GM21367 (cell line): ENCODE measurements at regions not wholly inside any gene's neighbourhood (a gene's known extent, or its start where the extent isn't known, plus 50 kb on each side); places are given as distances from the start of the nearest gene placed in this dataset.

ENCODE experiments used
- ATAC-seq: cut with Tn5 transposase; IDR thresholded peaks from one replicate; pipeline ENCODE4 v1.9.1; 2021; ENCODE audit not compliant: unreplicated experiment

DNA sequence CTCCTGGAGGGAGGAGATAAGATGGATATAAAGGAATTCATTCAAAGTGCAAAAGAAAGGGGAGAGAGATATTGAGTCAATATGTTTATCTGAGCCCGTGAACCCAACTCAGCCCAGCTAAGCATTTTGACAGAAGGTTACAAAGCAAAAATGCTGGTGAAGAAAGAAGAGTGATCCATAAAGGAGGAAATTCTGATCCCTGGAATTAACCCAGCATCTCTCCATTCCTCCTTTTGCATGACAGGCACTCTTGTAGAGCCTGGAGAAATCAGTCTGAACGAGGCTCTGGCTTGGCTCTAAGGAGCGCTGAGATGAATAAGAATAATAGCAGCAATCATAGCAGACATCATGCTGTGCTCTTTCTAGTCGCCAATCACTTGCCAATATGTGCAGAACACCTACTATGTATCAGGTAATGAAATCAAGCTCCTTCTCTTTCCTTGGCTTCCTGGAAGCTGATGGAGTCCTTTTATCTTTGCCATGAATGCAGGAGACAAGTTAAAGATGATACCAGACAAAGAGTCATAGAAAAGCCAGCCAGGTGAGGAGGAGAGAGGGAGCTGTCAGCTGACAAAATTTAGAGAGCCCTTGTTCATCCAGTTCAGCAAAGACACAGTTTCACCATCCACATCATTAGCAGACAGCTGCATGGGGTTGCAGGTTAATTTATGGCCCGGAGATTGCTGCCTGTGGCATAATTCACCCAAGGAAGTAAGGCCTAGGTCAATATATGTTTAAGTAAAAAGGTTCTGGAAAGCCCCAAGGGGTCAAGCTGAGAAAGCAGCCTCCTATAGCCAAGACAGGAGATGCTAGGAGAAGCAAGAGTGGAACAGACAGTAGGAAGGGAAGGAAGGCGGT is 476.5 kb upstream of the TBX3 start:
- no peak for ATAC-seq

DNA sequence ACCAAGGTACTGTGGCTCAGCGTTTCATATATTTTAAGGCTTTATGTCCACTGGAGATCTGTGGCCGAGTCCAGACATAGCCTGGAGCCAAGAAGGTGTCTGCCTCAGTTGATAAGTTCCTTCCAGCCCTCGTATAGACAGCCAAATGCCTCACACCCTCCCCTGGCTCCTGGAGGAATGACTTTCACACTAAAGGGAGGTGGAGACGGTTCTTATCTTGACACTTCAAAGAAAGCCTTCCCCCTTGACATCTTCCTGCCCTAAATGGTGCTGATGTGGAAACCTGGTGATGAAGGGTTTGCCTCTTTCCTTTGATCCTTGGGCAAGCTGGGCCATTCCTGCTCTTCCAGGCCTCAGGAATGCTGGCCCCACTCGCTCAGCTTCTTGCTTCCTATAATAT is 474.8 kb upstream of the TBX3 start:
- ATAC-seq: no peak

DNA sequence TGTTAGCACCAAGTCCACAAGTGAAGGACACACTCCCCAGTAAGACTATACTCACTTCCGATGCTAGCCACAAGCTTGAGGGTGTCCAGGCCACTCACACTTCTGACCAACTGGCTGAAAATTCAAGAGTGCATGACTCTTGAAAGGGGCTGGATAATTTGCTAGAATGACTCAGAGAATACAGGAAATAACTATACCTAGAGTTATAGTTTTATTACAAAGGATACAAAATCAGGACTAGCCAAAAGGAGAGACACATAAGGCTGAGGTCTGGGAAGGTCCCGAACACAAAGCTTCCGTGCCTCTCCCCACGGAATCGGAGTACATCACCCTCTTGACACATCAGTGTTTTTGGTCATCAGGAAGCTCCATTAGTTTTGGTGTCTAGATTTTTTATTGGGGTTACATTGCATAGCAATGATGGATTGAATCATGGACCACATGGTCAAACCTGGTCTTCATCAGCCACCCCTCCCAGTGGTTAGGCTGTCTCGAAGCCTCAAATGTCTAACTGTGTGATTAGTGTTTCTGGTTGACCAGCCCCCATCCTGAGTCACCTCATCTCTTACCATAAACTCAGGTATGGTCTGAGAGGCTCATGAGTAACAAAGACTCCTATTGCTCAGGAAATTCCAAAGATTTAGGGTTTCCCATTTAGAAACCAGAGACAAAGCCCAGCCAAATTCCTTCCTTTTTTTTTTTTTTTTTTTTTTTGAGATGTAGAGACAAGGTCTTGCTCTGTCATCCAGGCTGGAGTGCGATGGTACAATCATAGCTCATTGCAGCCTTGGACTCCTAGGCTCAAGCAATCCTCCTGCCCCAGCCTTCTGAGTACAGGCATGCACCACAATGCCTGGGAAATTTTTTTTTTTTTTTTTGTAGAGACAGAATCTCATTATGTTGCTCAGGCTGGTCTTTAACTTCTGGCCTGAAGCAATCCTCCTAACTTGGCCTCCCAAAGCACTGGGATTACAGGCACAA is 472.0 kb upstream of the TBX3 start:
- no peak for ATAC-seq

DNA sequence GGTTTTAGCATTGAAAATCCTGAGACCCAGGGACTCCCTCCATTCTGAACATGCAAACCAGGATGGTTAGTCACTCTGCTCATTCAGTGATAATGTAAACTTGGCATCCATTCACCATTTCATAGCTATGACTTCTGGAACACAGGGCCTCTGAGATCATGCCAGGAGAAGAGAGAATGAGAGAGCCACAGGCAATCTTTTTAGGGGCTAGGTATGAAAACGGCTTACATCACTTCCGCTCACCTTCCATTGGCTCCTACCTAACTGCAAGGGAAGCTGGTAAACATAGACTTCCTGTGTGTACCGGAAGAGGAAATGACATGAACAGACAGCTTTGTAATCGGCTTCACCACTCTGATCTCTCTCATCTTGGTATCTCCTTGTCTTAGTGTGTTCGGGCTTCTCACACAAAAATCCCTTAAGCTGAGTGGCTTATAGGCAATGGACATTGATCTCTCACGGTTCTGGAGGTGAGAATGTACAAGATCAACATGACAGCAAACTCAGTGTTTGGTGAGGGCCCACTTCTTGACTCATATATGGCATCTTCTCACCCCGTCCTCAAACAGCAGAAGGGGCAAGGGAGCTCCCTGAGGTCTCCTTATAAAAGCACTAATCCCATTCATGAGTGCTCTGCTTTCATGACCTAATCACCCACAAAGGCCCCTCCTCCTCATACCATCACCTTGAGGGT is 465.9 kb upstream of the TBX3 start:
- ATAC-seq: no peak

DNA sequence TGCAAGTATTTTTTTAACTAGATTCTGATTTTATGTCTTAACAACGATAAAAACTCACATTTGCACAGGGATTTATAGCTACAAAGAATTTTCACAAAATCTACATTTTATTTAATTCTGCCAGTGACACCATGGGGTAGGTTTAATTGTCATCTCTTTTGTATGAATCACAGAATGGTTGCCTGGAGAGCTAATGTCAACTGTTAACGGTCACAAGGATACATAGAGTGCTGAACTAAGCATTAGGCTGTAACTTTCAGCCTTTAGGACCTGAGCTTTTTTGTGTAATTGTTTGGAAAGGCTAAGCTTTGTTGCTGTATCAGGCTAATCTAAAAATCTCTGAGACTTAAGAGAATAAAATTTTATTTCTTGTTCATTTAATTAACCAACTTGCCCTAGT is 465.3 kb upstream of the TBX3 start:
- no peak for ATAC-seq

DNA sequence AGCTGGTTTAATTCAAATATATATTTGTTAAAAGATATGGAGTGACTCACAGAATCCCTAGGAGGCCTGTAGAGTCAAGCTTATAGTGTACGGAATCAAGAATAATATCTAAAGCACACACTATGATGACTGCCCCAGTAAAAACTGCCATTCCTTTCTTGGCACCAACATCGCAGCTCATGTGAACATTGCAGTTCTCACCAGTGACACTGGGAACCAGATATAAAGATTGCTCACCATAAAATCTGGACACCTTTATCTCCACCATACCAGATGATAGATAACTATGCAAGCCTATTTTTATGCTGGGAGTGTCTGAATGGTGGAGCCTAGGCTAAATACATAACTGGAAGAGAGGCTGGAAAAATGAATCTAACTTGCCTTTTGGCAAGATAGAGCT is 463.9 kb upstream of the TBX3 start:
- no peak for ATAC-seq

DNA sequence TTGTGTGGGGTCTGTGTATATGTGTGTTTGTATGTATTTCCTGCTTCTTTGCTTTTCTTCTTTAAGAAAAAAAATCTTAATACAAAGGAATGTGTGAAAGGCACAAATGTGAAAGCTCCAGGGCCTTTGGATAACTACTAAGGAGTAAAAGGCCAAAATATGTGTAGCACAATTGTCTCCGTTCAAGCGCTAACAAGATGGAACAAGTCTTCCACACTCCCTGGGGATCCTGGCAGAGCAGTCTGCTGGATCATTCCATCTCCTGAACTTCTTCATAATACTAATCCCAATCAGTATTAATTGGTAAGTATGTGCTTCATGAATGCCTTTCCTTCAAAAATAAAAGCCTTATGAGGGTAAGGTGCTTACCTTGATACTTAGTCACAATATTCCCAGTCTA is 462.5 kb upstream of the TBX3 start:
- no peak for ATAC-seq

DNA sequence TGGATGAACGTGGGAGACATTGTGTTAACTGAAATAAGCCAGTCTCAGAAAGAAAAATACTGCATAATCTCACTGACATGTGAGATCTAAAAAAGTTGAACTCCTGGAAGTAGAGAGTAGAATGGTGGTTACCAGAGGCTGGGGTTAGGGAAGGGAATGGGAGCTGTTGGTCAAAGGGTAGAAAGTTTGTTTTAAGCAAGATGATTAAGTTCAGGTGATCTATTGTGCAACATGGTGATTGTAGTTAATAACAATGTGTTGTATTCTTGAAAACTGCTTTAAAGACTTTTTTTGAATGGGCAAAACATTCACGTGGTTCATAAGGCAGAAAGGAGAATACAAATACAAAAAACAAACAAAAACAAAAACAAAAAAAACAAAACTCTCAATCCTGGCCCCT is 460.4 kb upstream of the TBX3 start:
- ATAC-seq: no peak

DNA sequence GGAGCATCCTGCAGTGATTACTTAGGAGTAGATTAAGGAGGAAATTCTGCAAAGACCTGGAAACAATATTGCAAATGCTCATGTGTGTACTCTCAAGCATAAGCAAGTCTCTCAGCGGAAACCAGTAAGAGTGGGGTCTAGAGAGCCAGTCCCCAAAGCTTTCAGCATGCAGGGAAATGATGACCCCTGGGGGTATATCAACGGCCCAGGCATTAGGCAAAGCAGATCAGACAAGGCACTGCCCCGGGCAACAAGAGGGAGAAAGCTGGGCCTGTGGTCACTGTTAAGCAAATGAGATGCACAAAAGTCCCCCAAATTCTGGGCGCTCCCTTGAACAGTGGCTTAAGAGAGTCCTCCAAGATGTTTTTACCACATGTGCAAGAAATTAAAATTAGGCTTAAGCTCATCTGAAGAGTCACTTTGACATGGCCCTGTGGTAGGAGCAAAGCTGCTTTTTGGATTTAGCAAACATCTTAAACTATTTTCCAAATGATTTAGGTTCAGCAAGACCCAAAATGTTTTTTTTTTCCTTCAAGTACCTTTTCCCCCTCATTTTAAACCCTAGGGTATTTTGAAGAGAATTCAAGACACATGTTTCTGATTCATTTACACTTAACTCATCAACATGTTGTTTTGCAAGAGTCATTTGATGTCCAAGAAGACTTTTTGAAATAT is 457.1 kb upstream of the TBX3 start:
- no peak for ATAC-seq

DNA sequence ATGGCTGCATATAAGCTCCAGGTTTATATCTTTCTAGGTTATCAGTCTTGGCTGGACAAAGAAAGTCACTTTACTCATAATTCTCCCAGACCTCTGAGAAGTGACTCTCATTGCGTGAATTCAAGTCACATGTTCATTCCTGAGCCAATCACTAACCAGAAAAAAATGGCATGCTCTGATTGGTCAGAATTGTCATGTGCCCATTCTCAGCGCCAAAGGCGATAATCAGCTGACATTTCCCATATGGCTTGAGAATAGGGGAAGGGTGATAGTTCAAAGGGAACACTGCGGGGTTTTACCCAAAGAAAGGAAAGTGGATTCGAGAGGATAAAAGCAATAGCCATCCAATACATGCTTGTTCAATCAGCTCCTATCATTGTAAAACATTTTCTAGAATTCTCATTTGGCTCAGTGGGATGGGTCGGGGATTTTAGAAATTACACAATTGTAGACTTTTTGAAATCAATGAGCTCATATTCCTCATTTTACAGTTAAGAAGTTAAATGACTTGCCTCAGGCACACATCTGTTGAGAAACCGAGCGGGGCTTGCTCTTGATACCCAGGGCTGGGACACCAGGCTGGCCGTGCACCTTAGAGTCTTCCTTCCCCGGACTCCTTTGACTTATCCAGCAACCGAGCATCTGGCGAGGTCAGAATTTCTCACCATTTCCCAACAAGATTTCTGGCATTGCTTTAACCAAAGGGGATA is 454.0 kb upstream of the TBX3 start:
- no peak for ATAC-seq

DNA sequence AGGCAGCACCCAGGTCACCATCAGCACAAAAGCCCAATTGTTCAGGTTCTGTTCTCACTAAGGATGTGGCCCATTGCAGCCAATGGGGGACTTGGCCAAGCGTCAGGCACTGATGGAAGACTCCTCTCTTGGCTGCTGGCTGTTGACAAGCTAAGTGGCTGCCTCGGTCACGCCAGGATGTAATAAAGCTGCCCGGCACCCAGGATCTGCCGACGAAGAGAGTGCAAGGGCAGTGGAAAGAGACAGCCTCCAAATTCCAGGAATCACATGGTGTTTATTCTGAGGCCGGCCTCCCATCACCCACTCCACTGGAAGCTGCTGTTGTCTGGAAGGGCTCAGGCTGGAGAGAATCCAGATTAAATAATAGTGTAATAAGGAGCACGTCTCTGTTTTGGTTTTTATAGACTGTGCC is 451.8 kb upstream of the TBX3 start:
- ATAC-seq: no peak

DNA sequence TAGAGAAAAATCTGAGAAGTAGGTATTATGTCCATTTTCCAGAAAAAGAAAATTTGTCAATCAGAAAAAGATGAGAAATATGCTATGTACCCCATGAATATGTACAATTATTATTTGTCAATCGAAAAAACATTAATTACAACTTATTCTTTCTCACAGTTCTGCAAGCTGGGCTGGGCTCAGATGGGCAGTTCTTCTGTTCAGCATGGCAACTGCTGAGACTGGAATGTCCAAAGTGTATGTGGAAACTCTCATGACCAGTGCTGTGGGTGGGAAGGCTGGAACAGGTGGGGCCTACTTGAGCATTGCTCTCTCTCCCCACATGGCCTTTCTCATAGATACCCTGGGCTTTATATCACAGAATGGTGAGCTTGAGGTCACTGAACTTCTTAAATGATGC is 450.3 kb upstream of the TBX3 start:
- no peak for ATAC-seq

DNA sequence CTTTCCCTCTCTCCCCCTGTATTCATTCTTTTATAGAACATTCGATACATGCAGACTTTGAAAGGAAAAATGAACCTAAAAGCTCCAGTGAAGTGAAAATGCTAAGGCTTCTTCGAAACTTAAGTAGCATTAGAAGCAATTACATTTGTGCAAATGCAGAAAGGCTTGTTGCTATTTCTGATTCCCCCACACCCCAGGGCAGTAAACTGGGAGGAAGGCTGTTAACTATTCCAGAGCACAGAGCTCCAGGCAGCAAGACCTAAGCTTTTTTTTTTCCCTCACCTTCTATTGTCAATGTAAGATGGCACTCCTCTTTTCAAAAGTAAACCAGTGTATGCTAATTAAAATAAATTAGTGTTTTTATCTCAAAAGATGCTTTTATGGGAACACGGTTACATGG is 448.9 kb upstream of the TBX3 start:
- ATAC-seq: no peak

DNA sequence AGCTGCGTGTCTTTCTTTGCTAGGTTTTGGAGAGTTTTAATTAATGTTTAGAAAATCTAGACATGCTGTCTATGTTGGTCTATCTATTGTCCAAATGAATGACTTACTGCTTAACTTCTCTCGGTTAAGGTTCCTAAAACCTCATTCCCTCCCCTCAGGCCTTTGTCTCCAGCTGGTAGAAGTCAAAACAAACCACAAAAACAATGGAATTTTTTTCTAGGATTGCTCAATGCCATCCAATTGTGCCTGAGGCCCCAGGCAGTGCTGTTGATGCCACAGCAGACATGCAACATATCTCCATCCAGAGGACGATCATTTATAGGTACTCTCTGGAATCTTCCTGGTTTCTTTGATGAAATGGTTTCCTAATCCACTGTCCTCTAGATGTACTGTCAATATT is 448.2 kb upstream of the TBX3 start:
- ATAC-seq: no peak

DNA sequence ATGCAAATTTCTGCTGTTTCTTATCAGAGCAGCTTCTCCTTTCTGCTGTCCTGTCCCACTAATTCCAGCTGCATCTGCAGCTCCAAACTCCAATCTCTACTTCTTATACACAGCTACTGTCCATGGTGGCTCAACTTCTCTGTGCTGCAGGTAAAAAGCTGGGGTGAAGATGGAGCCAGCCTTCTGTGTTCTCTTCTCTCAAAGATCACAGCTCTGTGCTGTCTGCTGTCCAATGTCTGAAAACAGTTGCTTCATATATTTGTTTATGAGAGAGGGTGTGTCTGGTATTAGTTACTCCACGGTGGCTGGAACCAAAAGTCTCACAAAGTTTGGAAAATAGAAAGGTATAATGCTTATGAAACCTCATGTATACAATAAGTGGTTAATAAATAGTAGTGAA is 445.8 kb upstream of the TBX3 start:
- no peak for ATAC-seq

DNA sequence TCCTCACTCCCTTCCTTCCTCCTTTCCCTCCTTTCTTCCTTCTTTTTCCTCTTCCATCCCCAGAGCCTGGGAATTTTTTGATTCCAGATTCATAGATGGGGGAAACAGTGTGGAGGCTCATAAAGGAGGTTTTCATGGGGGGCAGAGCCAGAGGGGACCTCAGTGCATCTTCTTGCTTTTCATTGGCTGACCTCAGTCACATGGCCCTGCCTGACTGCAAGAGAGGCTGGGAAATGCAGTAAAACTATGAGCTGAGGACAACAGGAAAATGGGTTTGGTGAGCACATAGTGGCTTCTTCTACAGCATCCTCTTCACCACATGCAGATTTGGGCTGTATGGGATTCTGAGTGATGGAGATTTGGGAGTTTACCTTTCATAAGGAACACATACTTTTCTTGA is 437.1 kb upstream of the TBX3 start:
- ATAC-seq: no peak

DNA sequence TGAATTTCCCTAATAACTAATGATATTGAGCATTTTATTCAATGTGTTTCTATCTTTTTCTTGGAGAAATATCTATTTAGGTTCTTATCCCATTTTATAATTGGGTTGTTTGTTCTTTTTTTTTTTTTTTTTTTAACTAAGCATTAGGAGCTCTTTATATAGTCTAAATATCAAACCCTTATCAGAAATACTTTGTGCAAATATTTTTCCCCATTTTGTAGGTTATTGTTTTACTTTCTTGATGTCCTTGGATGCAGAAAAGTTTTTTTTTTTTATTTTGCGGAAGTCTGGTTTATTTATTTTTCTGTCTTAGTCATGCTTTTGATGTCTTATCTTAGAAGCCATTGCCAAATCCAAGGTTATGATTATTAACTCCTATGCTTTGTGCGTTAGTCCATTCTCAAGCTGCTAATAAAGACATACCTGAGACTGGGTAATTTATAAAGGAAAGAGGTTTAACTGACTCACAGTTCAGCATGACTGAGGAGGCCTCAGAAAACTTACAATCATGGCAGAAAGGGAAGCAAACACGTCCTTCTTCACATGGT is 434.3 kb upstream of the TBX3 start:
- ATAC-seq: no peak

DNA sequence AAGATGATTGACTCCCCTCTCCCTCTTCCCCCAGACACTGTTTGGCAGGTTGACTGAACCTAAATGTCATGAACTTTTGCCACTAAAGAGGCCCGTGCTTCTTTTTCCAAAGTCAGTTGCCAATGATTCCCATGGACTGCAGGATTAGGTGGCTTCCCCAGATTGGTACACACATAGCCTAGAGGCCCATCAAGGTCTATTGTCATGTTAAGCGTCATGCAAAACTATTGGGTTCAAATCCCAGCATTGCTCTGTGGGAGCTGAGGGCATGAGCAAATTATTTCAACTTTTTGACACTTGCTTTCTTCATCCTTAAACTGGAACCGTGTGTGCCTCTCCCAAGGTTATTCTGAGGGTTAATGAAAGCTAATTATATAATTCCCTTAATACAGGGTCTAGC is 430.2 kb upstream of the TBX3 start:
- ATAC-seq: no peak

DNA sequence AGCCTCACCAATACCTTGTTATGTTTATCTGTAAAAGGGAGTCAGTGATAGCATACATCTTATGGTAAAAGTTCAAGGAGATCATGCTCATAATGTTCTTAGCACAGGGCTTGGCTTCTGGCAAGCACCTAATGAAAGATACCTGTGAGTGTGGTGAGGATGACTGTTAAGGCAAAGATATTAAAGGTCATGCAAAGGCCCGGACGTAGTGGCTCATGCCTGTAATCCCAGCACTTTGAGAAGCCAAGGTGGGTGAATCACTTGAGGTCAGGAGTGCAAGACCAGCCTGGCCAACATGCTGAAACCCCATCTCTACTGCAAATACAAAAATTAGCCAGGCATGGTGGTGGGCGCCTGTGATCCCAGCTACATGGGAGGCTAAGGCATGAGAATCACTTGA is 425.9 kb upstream of the TBX3 start:
- ATAC-seq: no peak
